ENCODE measurements at regions not wholly inside any gene's neighbourhood (a gene's known extent, or its start where the extent isn't known, plus 50 kb on each side); places are given as distances from the start of the nearest gene placed in this dataset.

DNA sequence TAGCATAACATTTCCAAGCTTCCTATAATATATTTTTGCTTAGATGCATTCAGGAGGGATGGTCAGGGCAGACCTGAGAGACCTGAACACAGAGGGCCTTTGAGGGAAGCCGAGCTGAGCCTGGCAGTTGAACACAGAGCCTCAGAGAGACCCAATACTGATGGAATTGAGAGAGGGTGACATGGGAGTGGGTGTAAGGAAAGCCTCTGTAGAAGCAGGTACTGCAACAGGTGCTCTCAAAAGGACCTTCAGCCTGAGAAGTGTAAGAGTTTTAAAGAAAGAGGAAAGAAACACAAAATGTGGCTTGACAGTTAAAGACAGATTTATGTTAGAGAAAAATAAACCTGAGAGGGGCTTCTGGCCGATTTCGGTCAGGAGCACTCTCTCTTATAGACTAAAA is 73.9 kb upstream of the PGBD5 start:
- no peak for TF ChIP-seq TAF1 (IDR thresholded peaks at IDR 0.05; ENCODE audit: borderline replicate concordance, insufficient read depth, low read length)
- TF ChIP-seq FOXP2 (optimal IDR thresholded peaks at IDR 0.05; ENCODE audit: borderline replicate concordance, extremely low read depth, extremely low read length, insufficient read depth), result no peak
- TF ChIP-seq POLR2AphosphoS5 (IDR thresholded peaks at IDR 0.05; ENCODE audit: low read depth, low read length), result no peak
- TF ChIP-seq SIN3A (IDR thresholded peaks at IDR 0.05; ENCODE audit: borderline replicate concordance, insufficient read depth, low read length), result no peak
- TF ChIP-seq, protein P1, sequence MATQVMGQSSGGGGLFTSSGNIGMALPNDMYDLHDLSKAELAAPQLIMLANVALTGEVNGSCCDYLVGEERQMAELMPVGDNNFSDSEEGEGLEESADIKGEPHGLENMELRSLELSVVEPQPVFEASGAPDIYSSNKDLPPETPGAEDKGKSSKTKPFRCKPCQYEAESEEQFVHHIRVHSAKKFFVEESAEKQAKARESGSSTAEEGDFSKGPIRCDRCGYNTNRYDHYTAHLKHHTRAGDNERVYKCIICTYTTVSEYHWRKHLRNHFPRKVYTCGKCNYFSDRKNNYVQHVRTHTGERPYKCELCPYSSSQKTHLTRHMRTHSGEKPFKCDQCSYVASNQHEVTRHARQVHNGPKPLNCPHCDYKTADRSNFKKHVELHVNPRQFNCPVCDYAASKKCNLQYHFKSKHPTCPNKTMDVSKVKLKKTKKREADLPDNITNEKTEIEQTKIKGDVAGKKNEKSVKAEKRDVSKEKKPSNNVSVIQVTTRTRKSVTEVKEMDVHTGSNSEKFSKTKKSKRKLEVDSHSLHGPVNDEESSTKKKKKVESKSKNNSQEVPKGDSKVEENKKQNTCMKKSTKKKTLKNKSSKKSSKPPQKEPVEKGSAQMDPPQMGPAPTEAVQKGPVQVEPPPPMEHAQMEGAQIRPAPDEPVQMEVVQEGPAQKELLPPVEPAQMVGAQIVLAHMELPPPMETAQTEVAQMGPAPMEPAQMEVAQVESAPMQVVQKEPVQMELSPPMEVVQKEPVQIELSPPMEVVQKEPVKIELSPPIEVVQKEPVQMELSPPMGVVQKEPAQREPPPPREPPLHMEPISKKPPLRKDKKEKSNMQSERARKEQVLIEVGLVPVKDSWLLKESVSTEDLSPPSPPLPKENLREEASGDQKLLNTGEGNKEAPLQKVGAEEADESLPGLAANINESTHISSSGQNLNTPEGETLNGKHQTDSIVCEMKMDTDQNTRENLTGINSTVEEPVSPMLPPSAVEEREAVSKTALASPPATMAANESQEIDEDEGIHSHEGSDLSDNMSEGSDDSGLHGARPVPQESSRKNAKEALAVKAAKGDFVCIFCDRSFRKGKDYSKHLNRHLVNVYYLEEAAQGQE (IDR thresholded peaks at IDR 0.05; ENCODE audit: insufficient read depth in 1 of 2, low read depth in 2 of 2, low read length in 2 of 2), result no peak
